Activated naive CD4-positive, alpha-beta T cell treated with anti-CD3 and anti-CD28 coated beads, Interleukin-2, amount 10 ng/mL, durations not matched to agents 7 days and 5 days (primary cell): ENCODE measurements at regions not wholly inside any gene's neighbourhood (a gene's known extent, or its start where the extent isn't known, plus 50 kb on each side); places are given as distances from the start of the nearest gene placed in this dataset.
A peak's percentile ranks its signal among the peaks of the same experiment; 100 is the strongest.

Experiments
- CTCF ChIA-PET: fragments of 350-600 bp; sonication (Branson Sonifier 250); formaldehyde crosslinking; loops from one replicate; lab custom pipeline; 2021; ENCODE audit warnings: antibody characterized with exemption; lab: Charles Lee
- DNase-seq: peaks from one replicate; pipeline ENCODE4 v3.0.0-alpha.2; 2020
- H3K27ac Mint-ChIP-seq: one replicate; pipeline ENCODE4 v1.8.0; 2021; ENCODE audit warnings: mild to moderate bottlenecking, moderate library complexity, mixed read lengths
- H3K27me3 Mint-ChIP-seq: one replicate; pipeline ENCODE4 v1.8.0; 2021; ENCODE audit warnings: mild to moderate bottlenecking, mixed read lengths
- H3K36me3 Mint-ChIP-seq: one replicate; pipeline ENCODE4 v1.8.0; 2021; ENCODE audit warnings: mixed read lengths
- H3K4me1 Mint-ChIP-seq: one replicate; pipeline ENCODE4 v1.8.0; 2021; ENCODE audit warnings: mixed read lengths
- H3K4me3 Mint-ChIP-seq: one replicate; pipeline ENCODE4 v1.8.0; 2021; ENCODE audit warnings: mild to moderate bottlenecking, moderate library complexity, mixed read lengths
- H3K9me3 Mint-ChIP-seq: one replicate; pipeline ENCODE4 v1.8.0; 2021; ENCODE audit warnings: mixed read lengths

DNA sequence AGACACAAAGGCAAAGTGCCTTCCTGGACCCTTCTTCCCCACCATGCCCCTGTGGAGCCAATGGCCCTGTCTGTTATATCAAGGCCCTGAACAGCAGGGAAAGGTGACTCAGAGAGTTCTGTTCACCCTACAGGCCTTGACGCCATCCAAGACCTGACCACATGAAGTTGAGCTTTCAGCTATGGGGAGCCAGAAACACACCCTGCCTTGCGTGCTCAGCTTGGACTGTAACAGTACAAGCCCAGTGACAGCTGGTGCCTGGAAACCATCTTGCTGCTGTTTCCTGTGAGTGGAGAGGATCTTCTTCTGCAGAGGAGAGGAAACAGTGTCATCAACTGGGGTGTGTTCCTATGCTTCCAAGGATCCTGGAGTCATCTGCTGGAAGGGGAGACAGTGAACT, 165.0 kb upstream of the IRF2BP2 start:
- H3K36me3 Mint-ChIP-seq = peaks cover 6% of the 10 kb centered on the region
- no peaks in the 10 kb centered on the region for H3K27me3 Mint-ChIP-seq
- peaks cover 37% of the 10 kb centered on the region for H3K4me1 Mint-ChIP-seq
- no peak overlapping the region for H3K27ac Mint-ChIP-seq
- peaks cover 7% of the 10 kb centered on the region for H3K9me3 Mint-ChIP-seq
- CTCF ChIA-PET = interaction anchor here (0.6 kb wide), 1 partner anchor 46 kb away, joined by 3 read pairs; no protein-coding TSS in a partner anchor
- H3K4me3 Mint-ChIP-seq = no peak overlapping the region
- no peak for DNase-seq

DNA sequence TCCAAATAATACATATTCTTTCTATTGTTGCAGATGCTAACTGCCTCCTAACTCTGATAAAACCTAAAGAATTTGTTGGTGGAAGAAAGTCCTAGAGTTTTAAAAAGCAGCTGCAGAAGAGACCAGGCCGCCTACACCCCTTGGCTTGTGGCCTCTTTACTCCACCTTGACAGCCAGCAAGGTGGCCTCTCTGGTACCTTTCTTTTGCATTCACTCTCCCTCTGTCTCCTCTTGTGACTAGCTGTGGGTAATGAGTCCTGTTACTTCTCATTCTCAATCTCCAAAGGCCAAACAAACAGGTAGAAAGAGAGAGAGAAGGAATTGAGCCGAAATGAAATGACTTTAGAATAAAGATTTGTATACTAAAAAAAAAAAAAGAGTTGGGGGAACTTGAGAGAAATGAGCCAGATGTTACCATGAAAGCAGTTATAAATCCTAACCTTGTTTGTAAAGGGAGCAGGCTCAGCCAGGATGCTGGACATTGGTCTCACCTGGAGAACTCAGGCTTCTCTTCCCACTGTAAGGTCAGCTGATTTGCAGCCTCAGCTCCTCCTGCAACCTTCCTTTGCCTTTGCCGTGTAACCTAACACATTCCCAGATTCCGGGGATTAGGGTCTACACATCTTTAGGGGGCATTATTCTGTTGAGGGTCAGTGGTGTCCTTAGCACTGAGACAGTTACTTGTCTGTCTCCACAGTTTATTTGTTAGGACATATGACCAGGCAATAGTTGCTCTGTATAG, 164.1 kb upstream of the IRF2BP2 start:
- no peaks in the 10 kb centered on the region for H3K27me3 Mint-ChIP-seq
- no peak for DNase-seq
- CTCF ChIA-PET = no interaction called here
- H3K9me3 Mint-ChIP-seq = peaks cover 7% of the 10 kb centered on the region
- no peak overlapping the region for H3K27ac Mint-ChIP-seq
- no peak overlapping the region for H3K4me3 Mint-ChIP-seq
- peaks cover 7% of the 10 kb centered on the region for H3K36me3 Mint-ChIP-seq
- peaks cover 45% of the 10 kb centered on the region for H3K4me1 Mint-ChIP-seq

DNA sequence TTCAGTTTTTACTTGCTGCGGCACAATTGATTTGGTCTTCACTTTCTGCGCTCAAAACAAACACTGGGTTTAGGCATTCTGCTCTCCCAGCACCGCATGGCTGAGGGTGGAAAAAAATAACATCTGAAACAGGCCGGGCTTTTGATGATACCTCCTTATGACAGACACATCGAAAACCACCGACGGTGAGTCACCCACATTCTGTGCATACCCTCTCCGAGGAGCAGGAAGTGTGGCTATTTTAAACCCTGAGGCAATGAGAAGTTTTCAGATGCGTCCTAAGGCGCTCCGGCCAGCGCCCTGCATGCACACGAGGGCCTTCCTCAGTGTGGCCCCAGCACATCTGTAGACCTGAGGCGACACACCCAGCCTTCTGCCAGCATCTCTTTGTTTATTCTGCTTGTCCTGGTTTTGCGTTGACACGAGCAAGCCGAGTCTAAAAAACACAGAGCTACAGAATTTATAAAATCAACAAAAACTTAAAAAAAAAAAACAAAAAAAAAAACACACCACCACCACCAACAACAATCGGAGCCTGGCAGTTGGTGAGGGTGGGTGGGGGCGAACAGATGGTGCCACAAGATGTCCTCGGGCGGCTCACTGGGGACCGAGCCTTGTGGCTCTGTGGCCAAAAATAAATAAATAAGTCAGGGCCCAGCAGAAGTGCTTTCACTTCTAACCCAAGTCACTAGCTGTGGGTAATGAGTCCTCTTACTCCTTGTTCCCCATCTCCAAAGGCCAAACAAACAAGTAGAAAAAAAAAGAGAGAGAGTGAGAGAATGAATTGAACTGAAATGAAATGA, 162.6 kb upstream of the IRF2BP2 start:
- H3K27me3 Mint-ChIP-seq = no peaks in the 10 kb centered on the region
- CTCF ChIA-PET = interaction anchor here (0.9 to 1.4 kb wide), 2 partner anchors 48 to 175 kb away, joined by 3 to 5 read pairs; no protein-coding TSS in a partner anchor
- peaks cover 7% of the 10 kb centered on the region for H3K9me3 Mint-ChIP-seq
- peaks cover 7% of the 10 kb centered on the region for H3K36me3 Mint-ChIP-seq
- H3K4me1 Mint-ChIP-seq = peaks cover 61% of the 10 kb centered on the region
- H3K27ac Mint-ChIP-seq = peak overlapping the region; percentile 96
- peak; percentile 90 for DNase-seq
- peak overlapping the region; percentile 35 for H3K4me3 Mint-ChIP-seq

DNA sequence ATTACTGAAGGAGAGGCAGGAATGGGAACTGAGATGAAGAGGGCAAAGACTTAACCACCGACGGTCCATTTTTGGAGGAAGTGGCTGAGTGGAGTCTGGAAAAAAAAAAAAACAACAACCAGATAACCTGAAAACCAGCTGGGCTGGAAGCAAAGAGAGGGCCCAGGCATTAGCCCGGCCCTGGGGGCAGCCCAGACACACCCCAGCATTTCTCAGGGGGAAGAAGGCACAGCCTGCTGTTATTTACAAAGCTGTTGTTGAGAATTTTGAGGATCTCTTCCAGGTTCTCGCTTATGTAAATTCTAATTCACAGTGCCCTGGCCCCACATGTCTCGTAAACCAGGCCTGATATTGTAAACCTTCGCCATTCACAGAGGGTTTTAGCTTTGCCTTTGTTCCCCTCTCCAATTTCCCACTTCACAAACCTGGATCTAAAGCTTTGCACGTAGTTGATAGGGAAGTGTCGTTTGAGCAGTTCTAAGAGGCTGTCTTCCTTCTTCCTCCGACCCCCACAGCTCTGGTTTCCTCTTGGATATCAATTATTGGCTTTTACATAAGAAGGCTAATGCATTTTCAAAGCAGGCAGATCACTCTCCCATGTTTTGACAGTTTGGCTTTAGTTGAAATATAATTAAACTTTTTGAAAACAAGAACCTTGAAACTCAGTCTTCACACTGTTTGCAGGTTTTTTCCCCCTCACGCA, 161.8 kb upstream of the IRF2BP2 start:
- no peak for DNase-seq
- CTCF ChIA-PET = interaction anchor here (0.8 to 1.4 kb wide), 5 partner anchors 47 to 558 kb away, joined by 3 to 5 read pairs (median 3); no protein-coding TSS in a partner anchor

DNA sequence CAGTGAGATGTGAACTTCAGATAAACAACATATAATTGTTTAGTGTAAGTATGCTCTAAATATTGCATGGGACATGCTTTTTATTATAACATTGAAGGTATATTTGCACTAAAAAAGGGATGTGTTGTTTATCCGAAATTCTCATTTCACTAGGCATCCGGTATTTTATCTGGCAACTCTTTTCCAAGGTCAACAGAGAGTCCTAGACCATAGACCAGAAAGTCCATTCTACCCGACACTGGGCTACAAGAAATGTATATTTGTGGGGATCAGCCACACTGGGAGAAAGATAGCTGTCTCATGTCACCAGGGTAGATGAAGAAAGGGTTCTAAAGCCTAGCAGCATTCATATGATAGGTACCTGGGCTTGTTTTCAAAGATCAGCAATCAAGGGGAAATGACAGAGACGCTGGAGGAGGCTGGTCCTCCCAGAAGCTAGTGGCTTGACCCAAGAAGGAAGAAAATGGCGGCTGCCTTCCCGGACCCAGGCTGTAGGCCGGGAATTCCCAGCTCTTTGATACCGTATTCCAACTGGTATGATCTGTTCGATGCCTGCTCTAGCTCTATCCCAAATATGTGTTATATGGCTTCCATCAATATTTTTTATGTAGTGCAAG, 161.1 kb upstream of the IRF2BP2 start:
- Mint-ChIP-seq H3K9me3 (peaks cover 7% of the 10 kb centered on the region), H3K4me1 (peaks cover 70% of the 10 kb centered on the region), H3K36me3 (peaks cover 7% of the 10 kb centered on the region), H3K27ac (peak overlapping the region; percentile 96), H3K27me3 (no peaks in the 10 kb centered on the region), H3K4me3 (no peak overlapping the region)
- CTCF ChIA-PET = interaction anchor here (0.8 to 1.1 kb wide), 3 partner anchors 68 to 557 kb away, joined by 3 to 4 read pairs (median 3); no protein-coding TSS in a partner anchor
- no peak for DNase-seq

More for the DNA sequence above, 161.8 kb upstream of the IRF2BP2 start:
- peaks cover 7% of the 10 kb centered on the region for H3K36me3 Mint-ChIP-seq
- H3K27me3 Mint-ChIP-seq = no peaks in the 10 kb centered on the region
- peaks cover 68% of the 10 kb centered on the region for H3K4me1 Mint-ChIP-seq
- peak overlapping the region; percentile 96 for H3K27ac Mint-ChIP-seq
- H3K9me3 Mint-ChIP-seq = peaks cover 7% of the 10 kb centered on the region
- peak overlapping the region; percentile 35 for H3K4me3 Mint-ChIP-seq

DNA sequence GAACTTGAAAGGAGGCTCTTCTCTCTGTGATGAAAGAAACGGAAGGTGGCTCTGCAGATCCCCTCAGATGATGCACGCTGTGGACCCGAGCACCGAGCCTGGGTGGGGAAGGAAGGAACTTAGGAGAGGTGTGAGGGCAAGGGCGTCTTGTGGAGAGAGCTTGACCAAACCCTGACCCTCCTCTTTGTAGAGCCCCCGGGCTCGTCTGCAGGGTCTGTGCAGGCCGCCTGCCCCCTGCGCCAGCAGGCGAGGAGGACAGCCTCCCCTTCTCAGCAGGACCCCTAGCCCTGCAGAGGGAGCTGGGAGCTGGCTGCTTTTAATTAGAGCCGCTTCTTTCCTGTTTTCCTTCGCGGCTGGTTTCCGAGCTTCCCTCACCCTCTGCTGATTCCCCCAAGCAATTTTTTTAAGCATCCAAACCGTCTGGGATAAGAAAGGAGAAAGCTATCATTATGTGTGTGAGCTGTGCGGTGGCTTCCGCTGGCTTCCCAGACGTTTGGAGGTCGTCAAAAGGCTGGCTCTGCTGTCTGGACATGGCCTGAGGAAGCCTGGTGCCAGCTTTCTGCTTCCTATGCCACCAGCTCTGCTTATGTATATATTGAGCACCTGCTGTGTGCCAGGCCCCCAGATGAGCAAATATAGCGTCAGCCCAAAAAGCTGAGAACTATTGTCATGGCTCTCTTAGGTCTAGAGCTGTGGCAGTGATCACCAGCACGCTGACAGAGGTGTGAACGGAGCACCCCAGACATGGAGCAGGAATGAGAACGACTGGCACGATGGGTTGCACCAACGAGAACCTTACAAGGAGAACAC, 160.2 kb upstream of the IRF2BP2 start:
- DNase-seq = no peak
- Mint-ChIP-seq H3K4me1 (peaks cover 70% of the 10 kb centered on the region), H3K9me3 (peaks cover 4% of the 10 kb centered on the region), H3K4me3 (no peak overlapping the region), H3K27ac (peak overlapping the region; percentile 64), H3K36me3 (peaks cover 6% of the 10 kb centered on the region), H3K27me3 (no peaks in the 10 kb centered on the region)
- CTCF ChIA-PET = interaction anchor here (0.6 kb wide), 1 partner anchor 274 kb away, joined by 3 read pairs; no protein-coding TSS in a partner anchor

DNA sequence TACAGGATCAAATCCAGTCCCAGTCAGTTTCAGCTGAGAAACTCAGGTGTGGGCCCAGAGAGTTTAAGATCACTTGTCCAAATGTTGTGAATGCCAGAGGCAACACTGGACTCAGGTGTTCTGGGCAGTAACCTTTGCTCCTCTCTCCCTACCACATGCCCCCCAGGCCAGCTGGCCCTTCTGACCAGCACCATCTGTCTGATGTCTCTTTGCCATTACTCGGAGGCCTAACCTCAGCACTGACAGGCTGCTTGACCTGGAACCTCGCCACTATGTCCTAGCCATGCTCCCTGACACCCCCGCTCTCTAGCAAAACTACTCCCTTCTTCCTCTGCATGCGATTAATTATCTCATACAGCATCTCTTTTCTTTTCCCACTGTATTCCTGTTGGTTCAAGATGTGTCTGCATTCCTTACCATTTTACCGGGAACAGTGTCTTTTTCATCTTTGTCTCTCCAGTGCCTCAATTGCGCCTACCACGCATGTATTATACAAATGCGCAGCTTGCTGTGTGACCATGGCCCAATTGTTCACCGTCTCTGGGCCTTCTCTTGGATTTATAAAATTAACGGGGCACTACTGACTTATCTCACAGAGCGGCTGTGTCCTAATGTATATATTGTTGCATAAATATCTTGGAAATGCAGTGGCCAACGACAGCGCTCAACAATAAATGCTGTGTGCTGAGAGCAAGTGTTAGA, 159.5 kb upstream of the IRF2BP2 start:
- H3K36me3 Mint-ChIP-seq = peaks cover 3% of the 10 kb centered on the region
- no peak for DNase-seq
- H3K4me3 Mint-ChIP-seq = no peak overlapping the region
- peaks cover 68% of the 10 kb centered on the region for H3K4me1 Mint-ChIP-seq
- H3K9me3 Mint-ChIP-seq = no peaks in the 10 kb centered on the region
- no peaks in the 10 kb centered on the region for H3K27me3 Mint-ChIP-seq
- CTCF ChIA-PET = interaction anchor here (1.3 to 2.8 kb wide), 4 partner anchors 42 to 314 kb away, joined by 3 to 8 read pairs (median 6); no protein-coding TSS in a partner anchor
- peak overlapping the region; percentile 80 for H3K27ac Mint-ChIP-seq

DNA sequence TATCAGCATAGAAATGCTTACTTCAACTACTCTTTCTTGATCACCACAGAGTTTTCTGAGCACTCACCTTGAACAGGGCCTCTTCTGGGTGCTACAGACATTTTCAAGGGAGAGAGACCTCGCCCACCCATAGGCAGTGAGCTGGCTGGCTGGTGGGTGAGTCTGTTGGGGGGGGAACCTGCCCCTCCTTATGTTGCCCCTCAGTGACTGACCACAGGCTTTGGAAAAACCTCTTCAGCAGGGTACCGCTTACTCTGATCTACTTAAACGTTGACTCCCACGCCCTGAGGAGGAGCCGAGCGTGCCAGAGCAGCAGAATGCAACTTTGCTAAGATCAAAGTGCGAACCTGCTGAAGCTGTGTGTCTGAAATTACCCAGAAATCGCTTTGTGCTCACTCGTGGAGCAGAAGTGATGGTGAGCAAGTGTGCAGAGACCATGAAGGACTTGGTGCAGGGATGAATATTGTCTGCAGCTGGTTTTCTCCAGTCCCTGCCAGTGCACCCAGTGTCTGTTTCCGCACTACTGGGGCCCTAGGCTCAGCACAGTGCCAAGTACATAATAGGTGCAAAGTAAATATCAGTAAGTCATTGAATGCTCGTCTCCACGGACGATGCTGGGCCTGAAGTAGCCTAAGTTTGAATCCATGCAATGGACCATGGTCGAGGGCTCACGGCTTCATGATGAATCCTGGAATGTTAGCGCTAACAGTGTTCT, 158.7 kb upstream of the IRF2BP2 start:
- Mint-ChIP-seq H3K27ac (peak overlapping the region; percentile 80), H3K4me3 (peak overlapping the region; percentile 11), H3K36me3 (peaks cover 3% of the 10 kb centered on the region), H3K9me3 (no peaks in the 10 kb centered on the region), H3K27me3 (peaks cover 4% of the 10 kb centered on the region), H3K4me1 (peaks cover 73% of the 10 kb centered on the region)
- CTCF ChIA-PET = interaction anchor here (0.6 to 2.8 kb wide), 9 partner anchors 9 to 321 kb away, joined by 3 to 8 read pairs (median 3); no protein-coding TSS in a partner anchor
- DNase-seq = peak; percentile 58

DNA sequence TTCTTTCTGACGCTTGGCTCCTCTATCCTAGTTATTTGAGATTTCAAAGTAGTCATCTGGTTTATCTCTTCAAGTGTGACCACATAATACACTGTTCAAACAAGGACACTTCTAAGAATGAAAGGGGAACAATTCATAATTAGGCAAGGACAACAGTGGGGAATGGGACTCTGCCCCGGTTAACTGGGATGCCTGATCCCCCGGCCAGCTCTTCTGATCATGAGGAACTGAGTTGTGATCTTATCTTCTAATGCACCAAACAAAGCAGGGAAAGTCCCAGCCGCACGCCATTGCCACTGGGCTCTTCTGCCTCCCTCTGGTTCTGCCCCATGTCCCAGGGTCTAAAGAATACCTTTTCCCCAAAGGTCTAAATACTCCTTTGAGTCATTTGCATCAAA, 158.2 kb upstream of the IRF2BP2 start:
- Mint-ChIP-seq H3K27me3 (peaks cover 5% of the 10 kb centered on the region), H3K27ac (peak overlapping the region; percentile 80), H3K4me1 (peaks cover 76% of the 10 kb centered on the region), H3K9me3 (no peaks in the 10 kb centered on the region), H3K36me3 (peaks cover 3% of the 10 kb centered on the region), H3K4me3 (peak overlapping the region; percentile 11)
- no peak for DNase-seq
- CTCF ChIA-PET = interaction anchor here (0.7 to 2.8 kb wide), 8 partner anchors 10 to 322 kb away, joined by 3 to 8 read pairs (median 4); no protein-coding TSS in a partner anchor

DNA sequence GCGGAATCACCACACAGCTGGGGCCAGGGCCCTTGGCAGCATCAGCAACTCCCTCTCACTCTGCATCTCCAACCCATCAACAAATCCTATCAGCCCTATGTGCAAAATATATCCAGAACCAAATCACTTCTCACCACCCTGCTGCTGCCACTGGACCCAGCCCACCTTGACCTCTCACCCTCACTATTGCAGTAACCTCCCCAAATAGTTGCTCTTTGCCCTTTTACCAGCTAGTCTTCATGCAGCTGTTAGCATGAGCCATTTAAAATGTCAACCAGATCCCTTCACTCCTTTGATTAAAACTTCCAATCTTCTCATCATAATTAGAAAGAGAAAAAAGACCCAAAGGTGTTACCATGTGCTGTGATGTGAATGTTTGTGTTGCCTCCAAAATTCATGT, 155.7 kb upstream of the IRF2BP2 start:
- Mint-ChIP-seq H3K36me3 (peaks cover 2% of the 10 kb centered on the region), H3K9me3 (no peaks in the 10 kb centered on the region), H3K27ac (no peak overlapping the region), H3K4me1 (peaks cover 59% of the 10 kb centered on the region), H3K4me3 (no peak overlapping the region), H3K27me3 (peaks cover 5% of the 10 kb centered on the region)
- CTCF ChIA-PET = interaction anchor here (1.2 kb wide), 1 partner anchor 161 kb away, joined by 3 read pairs; no protein-coding TSS in a partner anchor
- no peak for DNase-seq

DNA sequence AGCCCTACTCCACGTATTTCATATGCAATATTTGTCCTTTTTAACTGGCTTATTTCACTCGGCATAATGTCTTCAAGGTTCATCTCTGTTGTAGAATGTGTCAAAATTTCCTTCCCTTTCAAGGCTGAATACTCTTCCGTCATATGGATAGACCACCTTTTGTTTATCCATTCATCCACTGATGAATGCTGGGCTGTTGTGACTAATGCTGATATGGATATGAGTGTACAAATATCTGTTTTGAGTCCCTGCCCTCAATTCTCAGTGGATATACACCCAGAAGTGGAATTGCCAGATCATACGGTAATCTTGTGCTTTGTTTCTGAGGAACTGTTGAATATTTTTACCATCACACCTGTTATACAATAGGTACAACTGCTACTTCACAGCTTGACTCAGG, 155.2 kb upstream of the IRF2BP2 start:
- peaks cover 59% of the 10 kb centered on the region for H3K4me1 Mint-ChIP-seq
- H3K4me3 Mint-ChIP-seq = no peak overlapping the region
- CTCF ChIA-PET = interaction anchor here (1.2 kb wide), 1 partner anchor 161 kb away, joined by 3 read pairs; no protein-coding TSS in a partner anchor
- no peak for DNase-seq
- peaks cover 2% of the 10 kb centered on the region for H3K9me3 Mint-ChIP-seq
- H3K27ac Mint-ChIP-seq = no peak overlapping the region
- H3K36me3 Mint-ChIP-seq = peaks cover 2% of the 10 kb centered on the region
- peaks cover 9% of the 10 kb centered on the region for H3K27me3 Mint-ChIP-seq

DNA sequence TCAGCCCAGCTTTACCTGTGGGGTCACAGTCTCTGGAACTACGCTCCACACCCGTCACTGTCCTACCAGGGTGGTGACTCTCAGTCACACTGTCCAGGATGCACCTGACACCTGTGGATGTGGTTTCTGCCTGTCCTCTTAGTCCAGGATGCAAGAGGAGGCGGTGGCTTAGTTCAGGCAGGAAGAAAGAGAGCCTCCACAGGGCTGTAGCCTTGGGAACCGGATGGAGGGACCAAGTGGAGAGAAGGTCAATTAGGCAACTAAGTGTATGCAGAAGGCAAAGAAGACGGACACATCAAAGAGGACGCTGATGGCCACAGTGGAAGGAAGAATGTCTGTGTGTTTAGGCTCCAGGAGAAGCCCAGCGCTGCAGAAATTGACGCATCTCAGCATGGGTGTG, 153.9 kb upstream of the IRF2BP2 start:
- Mint-ChIP-seq H3K9me3 (peaks cover 2% of the 10 kb centered on the region), H3K4me1 (peaks cover 60% of the 10 kb centered on the region), H3K27ac (no peak overlapping the region), H3K4me3 (no peak overlapping the region), H3K36me3 (no peaks in the 10 kb centered on the region), H3K27me3 (peaks cover 15% of the 10 kb centered on the region)
- CTCF ChIA-PET = no interaction called here
- DNase-seq = no peak
